CD14-positive monocyte (primary cell): ENCODE measurements at regions not wholly inside any gene's neighbourhood (a gene's known extent, or its start where the extent isn't known, plus 50 kb on each side); places are given as distances from the start of the nearest gene placed in this dataset.

Experiments
- DNase-seq, 3 donors: peaks; one replicate each; pipeline ENCODE4 v3.0.0-alpha.2; 2011 to 2022
- H2AFZ ChIP-seq: 2 replicates; pipeline ENCODE4 v1.6.0; 2012; ENCODE audit warnings: mild to moderate bottlenecking, low read depth, low read length, inconsistent platforms; ENCODE audit not compliant: insufficient read depth, poor library complexity, severe bottlenecking
- H3K27ac ChIP-seq, 2 donors: 1 replicate in 1 of 2; 2 replicates in 1 of 2; pipeline ENCODE4 v1.5.1; 2012 to 2013; ENCODE audit warnings: low read length in 2 of 2, control low read depth in 1 of 2, inconsistent platforms in 1 of 2, low read depth in 1 of 2, mild to moderate bottlenecking in 1 of 2
- H3K27me3 ChIP-seq, 2 donors: one replicate each; pipeline versions ENCODE4 v1.6.0 to v1.6.1; 2011 to 2013; ENCODE audit warnings: low read length in 2 of 2; ENCODE audit not compliant: control insufficient read depth in 2 of 2, insufficient read depth in 2 of 2
- H3K36me3 ChIP-seq, 2 donors: replicated peaks in 1 of 2; 1 replicate in 1 of 2; 2 replicates in 1 of 2; pipeline versions ENCODE4 v1.5.1 to v1.6.1; 2012 to 2013; ENCODE audit warnings: low read length in 2 of 2, control low read depth in 1 of 2, inconsistent platforms in 1 of 2, mild to moderate bottlenecking in 1 of 2; ENCODE audit not compliant: insufficient read depth in 2 of 2, control insufficient read depth in 1 of 2
- H3K4me1 ChIP-seq, 2 donors: 1 replicate in 1 of 2; 2 replicates in 1 of 2; pipeline versions ENCODE4 v1.5.1 to v1.6.1; 2012 to 2013; ENCODE audit warnings: low read length in 2 of 2, control low read depth in 1 of 2, inconsistent platforms in 1 of 2, mild to moderate bottlenecking in 1 of 2, moderate library complexity in 1 of 2; ENCODE audit not compliant: insufficient read depth in 2 of 2, control insufficient read depth in 1 of 2
- H3K4me2 ChIP-seq: replicated peaks from 2 replicates; pipeline ENCODE3; 2012; ENCODE audit warnings: low read length, moderate library complexity, mild to moderate bottlenecking; ENCODE audit not compliant: poor library complexity, severe bottlenecking; ENCODE audit errors: extremely low read depth
- H3K4me3 ChIP-seq, 3 experiments: fragments of 200-600 bp in 1 of 3; sonication (generic) in 1 of 3; replicated peaks in 1 of 3; 1 replicate in 2 of 3; 2 replicates in 1 of 3; pipeline ENCODE4 v1.5.1; 2011 to 2013; ENCODE audit warnings: low read length in 3 of 3, mild to moderate bottlenecking in 3 of 3, control low read depth in 2 of 3, low read depth in 2 of 3, inconsistent platforms in 1 of 3, moderate library complexity in 1 of 3
- H3K79me2 ChIP-seq: 2 replicates; pipeline ENCODE4 v1.6.0; 2012; ENCODE audit warnings: mild to moderate bottlenecking, control low read depth, inconsistent platforms, low read length, moderate library complexity; ENCODE audit not compliant: insufficient read depth
- H3K9ac ChIP-seq: 2 replicates; pipeline ENCODE4 v1.6.0; 2017; ENCODE audit warnings: low read length, mild to moderate bottlenecking; ENCODE audit not compliant: insufficient read depth, poor library complexity, severe bottlenecking
- H3K9me3 ChIP-seq, 2 donors: replicated peaks in 1 of 2; 1 replicate in 1 of 2; 2 replicates in 1 of 2; pipeline versions ENCODE4 v1.5.1 to v1.6.1; 2012 to 2013; ENCODE audit warnings: low read length in 2 of 2, control low read depth in 1 of 2; ENCODE audit not compliant: control insufficient read depth in 1 of 2, insufficient read depth in 1 of 2
- H4K20me1 ChIP-seq: 2 replicates; pipeline ENCODE4 v1.6.0; 2012; ENCODE audit warnings: mild to moderate bottlenecking, low read length, control low read depth, moderate library complexity; ENCODE audit not compliant: insufficient read depth
- H3K27ac Mint-ChIP-seq, 7 donors: one replicate each; pipeline ENCODE4 v1.8.0; 2020; ENCODE audit warnings: mild to moderate bottlenecking in 7 of 7, mixed read lengths in 7 of 7, moderate library complexity in 6 of 7, inconsistent platforms in 2 of 7
- H3K27me3 Mint-ChIP-seq, 3 donors: one replicate each; pipeline ENCODE4 v1.8.0; 2021 to 2022; ENCODE audit warnings: low read depth in 3 of 3, mild to moderate bottlenecking in 3 of 3, mixed read lengths in 3 of 3, moderate library complexity in 3 of 3, inconsistent platforms in 1 of 3
- H3K36me3 Mint-ChIP-seq, 2 donors: one replicate each; pipeline ENCODE4 v1.8.0; 2020; ENCODE audit warnings: mixed read lengths in 2 of 2, inconsistent platforms in 1 of 2, mild to moderate bottlenecking in 1 of 2
- H3K4me1 Mint-ChIP-seq: one replicate; pipeline ENCODE4 v1.8.0; 2020; ENCODE audit warnings: mild to moderate bottlenecking, mixed read lengths
- H3K4me3 Mint-ChIP-seq, 2 donors: one replicate each; pipeline ENCODE4 v1.8.0; 2020; ENCODE audit warnings: mild to moderate bottlenecking in 2 of 2, mixed read lengths in 2 of 2, moderate library complexity in 1 of 2
- H3K9me3 Mint-ChIP-seq, 7 donors: one replicate each; pipeline ENCODE4 v1.8.0; 2020 to 2022; ENCODE audit warnings: mixed read lengths in 7 of 7, mild to moderate bottlenecking in 6 of 7, moderate library complexity in 6 of 7, inconsistent platforms in 2 of 7
- WGBS: methylation state at CpG from one replicate; pipeline ENCODE4 v1.1.5; 2013; ENCODE audit warnings: missing lambda C conversion rate; ENCODE audit not compliant: insufficient coverage; 5-methylcytosine and 5-hydroxymethylcytosine counted together
- intact Hi-C, 2 donors: fragments of 100-400 bp; cut with micrococcal nuclease; formaldehyde crosslinking; loops; one replicate each; pipeline versions ENCODE4 v1.15.0 to v1.15.1; 2023
- TF ChIP-seq, protein P1 (sequence below): fragments of 200-600 bp; IDR thresholded peaks from one replicate; pipeline ENCODE4 v1.8.0; 2022; ENCODE audit warnings: antibody characterized with exemption, mild to moderate bottlenecking

DNA sequence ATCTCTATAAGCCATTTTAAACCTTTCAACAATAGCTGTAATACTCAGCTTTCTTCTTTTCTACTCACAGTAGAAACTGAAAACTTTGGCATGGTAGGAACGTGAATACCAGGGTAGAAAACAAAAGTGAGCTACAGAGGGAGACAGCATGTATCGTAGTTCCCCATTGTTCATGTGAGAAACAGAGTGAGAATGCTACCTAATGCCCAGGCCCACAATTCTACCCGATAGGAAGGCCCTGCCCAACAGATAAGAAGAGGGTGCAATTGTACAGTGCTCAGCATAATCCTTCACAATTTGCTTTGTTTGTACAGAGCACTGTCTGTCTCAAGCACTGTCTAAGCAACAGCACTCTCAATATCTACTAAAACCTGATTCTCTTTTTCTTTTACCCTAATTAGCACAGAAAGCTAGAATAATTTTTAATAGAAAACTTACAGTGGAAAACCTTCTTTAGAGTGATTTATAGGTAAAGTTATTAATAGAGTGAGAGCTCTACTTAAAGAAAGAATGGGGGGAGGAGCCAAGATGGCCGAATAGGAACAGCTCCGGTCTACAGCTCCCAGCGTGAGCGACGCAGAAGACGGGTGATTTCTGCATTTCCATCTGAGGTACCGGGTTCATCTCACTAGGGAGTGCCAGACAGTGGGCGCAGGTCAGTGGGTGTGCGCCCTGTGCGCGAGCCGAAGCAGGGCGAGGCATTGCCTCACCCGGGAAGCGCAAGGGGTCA lies 322.3 kb downstream of the EFNB2 start:
- H4K20me1 ChIP-seq = no peaks in the 10 kb centered on the region
- WGBS = 98% methylated on average over 9 of the region's 18 CpGs
- no peak overlapping the region for H2AFZ ChIP-seq
- no peak for DNase-seq
- H3K79me2 ChIP-seq = no peaks in the 10 kb centered on the region
- H3K4me1 ChIP-seq = no peaks in the 10 kb centered on the region
- H3K4me3 Mint-ChIP-seq = no peak overlapping the region
- no peaks in the 10 kb centered on the region for H3K27me3 ChIP-seq
- H3K27ac ChIP-seq = no peak overlapping the region
- intact Hi-C loops = no loop called here
- H3K36me3 ChIP-seq = no peaks in the 10 kb centered on the region
- peaks cover 0 to 9% (median 1%) of the 10 kb centered on the region in 7 donors for H3K9me3 Mint-ChIP-seq
- H3K27me3 Mint-ChIP-seq = no peaks in the 10 kb centered on the region
- H3K4me3 ChIP-seq = no peak overlapping the region
- no peak overlapping the region for H3K9ac ChIP-seq
- peaks cover 0 to 4% of the 10 kb centered on the region in 2 donors for H3K9me3 ChIP-seq
- H3K27ac Mint-ChIP-seq = no peak overlapping the region
- no peaks in the 10 kb centered on the region for H3K4me1 Mint-ChIP-seq
- H3K4me2 ChIP-seq = no peak overlapping the region
- H3K36me3 Mint-ChIP-seq = no peaks in the 10 kb centered on the region
- TF ChIP-seq, protein P1, sequence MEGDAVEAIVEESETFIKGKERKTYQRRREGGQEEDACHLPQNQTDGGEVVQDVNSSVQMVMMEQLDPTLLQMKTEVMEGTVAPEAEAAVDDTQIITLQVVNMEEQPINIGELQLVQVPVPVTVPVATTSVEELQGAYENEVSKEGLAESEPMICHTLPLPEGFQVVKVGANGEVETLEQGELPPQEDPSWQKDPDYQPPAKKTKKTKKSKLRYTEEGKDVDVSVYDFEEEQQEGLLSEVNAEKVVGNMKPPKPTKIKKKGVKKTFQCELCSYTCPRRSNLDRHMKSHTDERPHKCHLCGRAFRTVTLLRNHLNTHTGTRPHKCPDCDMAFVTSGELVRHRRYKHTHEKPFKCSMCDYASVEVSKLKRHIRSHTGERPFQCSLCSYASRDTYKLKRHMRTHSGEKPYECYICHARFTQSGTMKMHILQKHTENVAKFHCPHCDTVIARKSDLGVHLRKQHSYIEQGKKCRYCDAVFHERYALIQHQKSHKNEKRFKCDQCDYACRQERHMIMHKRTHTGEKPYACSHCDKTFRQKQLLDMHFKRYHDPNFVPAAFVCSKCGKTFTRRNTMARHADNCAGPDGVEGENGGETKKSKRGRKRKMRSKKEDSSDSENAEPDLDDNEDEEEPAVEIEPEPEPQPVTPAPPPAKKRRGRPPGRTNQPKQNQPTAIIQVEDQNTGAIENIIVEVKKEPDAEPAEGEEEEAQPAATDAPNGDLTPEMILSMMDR = no peak

GRCh38 chr13:106212386-106213010 lies 323.0 kb downstream of the EFNB2 start:
- Histone ChIP-seq H3K79me2 (no peaks in the 10 kb centered on the region), H3K4me3 (no peak overlapping the region), H3K9ac (no peak overlapping the region), H4K20me1 (no peaks in the 10 kb centered on the region), H3K4me1 (no peaks in the 10 kb centered on the region), H3K4me2 (no peak overlapping the region), H2AFZ (no peak overlapping the region), H3K27me3 (no peaks in the 10 kb centered on the region), H3K36me3 (no peaks in the 10 kb centered on the region), H3K9me3 (peaks cover 0 to 4% of the 10 kb centered on the region in 2 donors), H3K27ac (no peak overlapping the region)
- TF ChIP-seq, protein P1 = no peak
- no peak for DNase-seq
- 80% methylated on average over 1 of the region's 3 CpGs for WGBS
- no peaks in the 10 kb centered on the region for H3K27me3 Mint-ChIP-seq
- H3K4me1 Mint-ChIP-seq = no peaks in the 10 kb centered on the region
- H3K36me3 Mint-ChIP-seq = no peaks in the 10 kb centered on the region
- intact Hi-C loops = no loop called here
- H3K4me3 Mint-ChIP-seq = no peak overlapping the region
- peaks cover 0 to 9% (median 1%) of the 10 kb centered on the region in 7 donors for H3K9me3 Mint-ChIP-seq
- H3K27ac Mint-ChIP-seq = no peak overlapping the region
